ENCODE measurements at regions not wholly inside any gene's neighbourhood (a gene's known extent, or its start where the extent isn't known, plus 50 kb on each side); places are given as distances from the start of the nearest gene placed in this dataset.
"Not testable (repeated sequence)": the region's sequence is repeated elsewhere in the genome, so short reads cannot be mapped to it uniquely, and the experiment has no call there.

DNA sequence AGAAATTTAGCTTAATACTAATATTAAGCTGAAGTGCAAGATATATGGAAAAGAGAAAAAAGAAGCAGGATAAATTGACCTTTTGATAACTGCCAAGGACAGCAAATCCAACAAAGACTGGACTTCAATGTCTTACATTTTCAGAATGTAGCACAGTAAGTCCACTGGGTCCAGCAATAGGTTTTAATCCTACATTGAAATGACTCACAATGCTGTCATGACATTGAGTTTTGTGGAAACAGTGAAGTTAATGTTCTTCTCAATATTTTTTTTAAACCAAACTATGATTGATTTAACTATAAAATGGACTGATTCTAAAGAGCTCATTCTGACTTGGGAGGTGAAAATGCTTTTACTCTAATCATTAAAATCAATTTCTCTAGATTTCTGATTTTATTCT is 166.6 kb upstream of the ZNF717 start:
- CTCF ChIA-PET, result no interaction called here
- DNase-seq (no peak), ATAC-seq (ENCODE audit: low read depth) (no peak)
- TF ChIP-seq CTCF (IDR thresholded peaks at IDR 0.05), result no peak
- Mint-ChIP-seq H3K4me1 (no peaks in the 10 kb centered on the region), H3K27ac (no peak overlapping the region), H3K36me3 (ENCODE audit: low read depth) (no peaks in the 10 kb centered on the region), H3K27me3 (no peaks in the 10 kb centered on the region), H3K9me3 (peaks cover 7% of the 10 kb centered on the region), H3K4me3 (no peak overlapping the region)
- intact Hi-C loops (cut with micrococcal nuclease), result no loop called here
- POLR2A ChIA-PET, result no interaction called here

- CTCF ChIA-PET; intact Hi-C loops (cut with micrococcal nuclease); ATAC-seq (ENCODE audit: low read depth): not testable (repeated sequence)
Observed at GRCh38 chr3:75960031-75960430, 174.7 kb upstream of the ZNF717 start.

DNA sequence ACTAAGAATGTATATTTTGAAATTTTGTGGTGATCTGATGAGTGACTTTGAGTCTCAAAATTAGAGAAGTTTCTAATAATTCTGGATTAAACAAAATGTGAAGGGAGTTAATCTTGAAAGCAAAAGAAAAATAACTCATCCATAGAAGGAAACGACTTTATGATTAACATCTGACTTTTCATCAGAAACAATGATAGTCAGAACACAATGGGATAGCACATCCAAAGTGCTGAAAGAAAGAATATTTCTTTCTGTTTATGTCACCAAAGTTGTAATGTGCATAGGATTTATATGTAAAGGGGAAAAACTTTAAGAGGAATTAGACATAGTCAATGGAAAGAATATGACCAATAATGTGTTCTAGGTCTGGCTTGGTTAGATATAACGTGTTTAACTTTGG is 176.7 kb upstream of the ZNF717 start:
- H3K4me1 Mint-ChIP-seq; POLR2A ChIA-PET; DNase-seq; H3K27me3 Mint-ChIP-seq; H3K4me3 Mint-ChIP-seq; intact Hi-C loops (cut with micrococcal nuclease); H3K27ac Mint-ChIP-seq; H3K36me3 Mint-ChIP-seq (ENCODE audit: low read depth); CTCF ChIA-PET; ATAC-seq (ENCODE audit: low read depth): not testable (repeated sequence)
- H3K9me3 Mint-ChIP-seq, result peaks cover 20% of the 10 kb centered on the region

More at GRCh38 chr3:75960031-75960430, 174.7 kb upstream of the ZNF717 start:
- H3K4me3 Mint-ChIP-seq; POLR2A ChIA-PET; DNase-seq; H3K36me3 Mint-ChIP-seq (ENCODE audit: low read depth); H3K4me1 Mint-ChIP-seq; H3K27me3 Mint-ChIP-seq; H3K27ac Mint-ChIP-seq: not testable (repeated sequence)
- peaks cover 14% of the 10 kb centered on the region for H3K9me3 Mint-ChIP-seq

DNA sequence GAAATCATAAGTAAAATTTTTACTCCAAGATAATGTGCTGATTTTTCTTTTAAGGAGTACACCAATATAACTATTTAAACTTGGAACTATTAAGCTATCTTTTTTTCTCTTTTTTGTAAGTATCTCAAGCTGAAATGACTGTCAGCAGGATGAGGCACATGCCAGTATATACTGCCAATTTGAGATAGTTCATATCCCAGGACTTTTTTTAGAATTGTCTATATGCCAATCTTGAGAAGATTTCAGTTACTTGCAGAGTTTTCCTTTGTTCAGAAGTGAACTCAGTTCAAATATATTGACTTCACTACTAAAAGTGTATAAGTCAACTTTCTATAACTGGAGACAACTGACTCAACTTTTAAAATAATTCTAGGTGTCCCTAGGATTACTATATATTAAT is 181.7 kb upstream of the ZNF717 start:
- H3K4me1 Mint-ChIP-seq, result no peaks in the 10 kb centered on the region
- CTCF ChIA-PET, result no interaction called here
- H3K27me3 Mint-ChIP-seq, result no peaks in the 10 kb centered on the region
- TF ChIP-seq CTCF (IDR thresholded peaks at IDR 0.05), result no peak
- no peaks in the 10 kb centered on the region for H3K36me3 Mint-ChIP-seq (ENCODE audit: low read depth)
- peaks cover 16% of the 10 kb centered on the region for H3K9me3 Mint-ChIP-seq
- POLR2A ChIA-PET, result no interaction called here
- intact Hi-C loops (cut with micrococcal nuclease), result no loop called here
- ATAC-seq (ENCODE audit: low read depth) (no peak), DNase-seq (no peak)
- H3K4me3 Mint-ChIP-seq, result no peak overlapping the region
- no peak overlapping the region for H3K27ac Mint-ChIP-seq

DNA sequence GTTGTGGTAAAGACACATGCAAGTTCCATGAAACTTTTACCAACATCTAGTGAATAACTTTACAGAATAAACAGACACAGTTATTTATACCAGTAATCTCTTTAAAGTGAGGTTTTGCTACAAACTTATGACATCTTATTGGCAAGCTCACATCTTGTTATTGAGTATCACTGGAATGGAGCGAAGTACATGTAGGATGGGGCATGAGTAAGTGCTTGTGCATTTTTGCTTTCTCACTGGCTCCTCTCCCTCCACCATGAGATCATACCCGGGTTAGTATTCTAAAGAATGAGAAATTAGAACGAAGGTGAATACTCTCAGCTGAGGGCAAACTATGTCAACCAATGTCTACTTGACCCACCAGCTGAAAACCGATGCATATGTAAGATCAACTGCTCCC is 193.3 kb upstream of the ZNF717 start:
- H3K27me3 Mint-ChIP-seq, result no peaks in the 10 kb centered on the region
- H3K27ac Mint-ChIP-seq, result no peak overlapping the region
- TF ChIP-seq CTCF (IDR thresholded peaks at IDR 0.05), result no peak
- H3K4me1 Mint-ChIP-seq, result no peaks in the 10 kb centered on the region
- H3K4me3 Mint-ChIP-seq, result no peak overlapping the region
- no peaks in the 10 kb centered on the region for H3K36me3 Mint-ChIP-seq (ENCODE audit: low read depth)
- ChIA-PET POLR2A (no interaction called here), CTCF (no interaction called here)
- peaks cover 5% of the 10 kb centered on the region for H3K9me3 Mint-ChIP-seq
- intact Hi-C loops (cut with micrococcal nuclease), result no loop called here
- ATAC-seq (ENCODE audit: low read depth), result no peak
- no peak for DNase-seq

DNA sequence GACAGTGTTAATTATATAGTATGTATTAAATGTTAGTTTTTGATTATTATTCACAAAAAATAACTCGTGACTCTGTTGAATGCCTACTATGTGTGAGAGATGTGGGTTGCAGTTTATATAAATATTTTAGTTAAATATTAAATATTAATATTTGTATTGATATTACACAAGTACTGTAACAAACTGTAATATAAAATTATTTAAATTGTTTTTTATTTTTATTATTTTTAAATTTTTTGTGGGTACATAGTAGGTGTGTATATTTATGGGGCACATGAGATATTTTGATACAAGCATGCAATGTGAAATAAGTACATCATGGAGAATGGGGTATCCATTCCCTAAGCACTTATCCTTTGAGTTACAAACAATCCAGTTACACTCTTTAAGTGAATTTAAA is 196.1 kb upstream of the ZNF717 start:
- DNase-seq (no peak), ATAC-seq (ENCODE audit: low read depth) (no peak)
- CTCF ChIA-PET, result no interaction called here
- POLR2A ChIA-PET, result no interaction called here
- intact Hi-C loops (cut with micrococcal nuclease), result no loop called here
- Mint-ChIP-seq H3K27me3 (no peaks in the 10 kb centered on the region), H3K4me3 (no peak overlapping the region), H3K9me3 (peaks cover 5% of the 10 kb centered on the region), H3K27ac (no peak overlapping the region), H3K4me1 (no peaks in the 10 kb centered on the region), H3K36me3 (ENCODE audit: low read depth) (no peaks in the 10 kb centered on the region)
- no peak for TF ChIP-seq CTCF (IDR thresholded peaks at IDR 0.05)
